SH-SY5Y (cell line): ENCODE measurements at regions not wholly inside any gene's neighbourhood (a gene's known extent, or its start where the extent isn't known, plus 50 kb on each side); places are given as distances from the start of the nearest gene placed in this dataset.

Source experiments
- GATA2 ChIP-seq: IDR thresholded peaks from 2 replicates; pipeline ENCODE4 v1.6.1; 2011; ENCODE audit warnings: mild to moderate bottlenecking, low read depth, low read length
- GATA3 ChIP-seq: IDR thresholded peaks from 2 replicates; pipeline ENCODE4 v1.6.1; 2011; ENCODE audit warnings: low read depth, mild to moderate bottlenecking, low read length, moderate library complexity

- TF ChIP-seq GATA2 (no peak), GATA3 (no peak)
Observed at GRCh38 chr1:91201176-91201575, 179.3 kb upstream of the ZNF644 start.
